Ovary (tissue), 7 donors: ENCODE measurements at regions not wholly inside any gene's neighbourhood (a gene's known extent, or its start where the extent isn't known, plus 50 kb on each side); places are given as distances from the start of the nearest gene placed in this dataset.

Experiments used
- DNase-seq, 5 donors: peaks; one replicate each; pipeline ENCODE4 v3.0.0-alpha.2; 2019 to 2020
- H3K27ac ChIP-seq, 2 donors: fragments of 200-600 bp; one replicate each; pipeline versions ENCODE4 v1.5.1 to v1.8.0; 2019 to 2022
- H3K27me3 ChIP-seq: fragments of 200-600 bp; one replicate; pipeline ENCODE4 v1.8.0; 2022
- H3K36me3 ChIP-seq: fragments of 200-600 bp; sonication (generic); one replicate; pipeline ENCODE4 v1.5.1; 2019
- H3K4me1 ChIP-seq: one replicate; pipeline ENCODE4 v1.8.1; 2013; ENCODE audit warnings: mild to moderate bottlenecking, moderate library complexity; ENCODE audit not compliant: insufficient read depth
- H3K4me3 ChIP-seq: fragments of 200-600 bp; sonication (generic); one replicate; pipeline ENCODE4 v1.5.1; 2017
- H3K9me3 ChIP-seq, 2 donors: fragments of 200-600 bp in 1 of 2; sonication (generic) in 1 of 2; one replicate each; pipeline versions ENCODE4 v1.5.1 to v1.8.1; 2013 to 2019; ENCODE audit warnings: mild to moderate bottlenecking in 1 of 2, moderate library complexity in 1 of 2
- CTCF ChIP-seq, 3 donors: fragments of 450-650 bp in 2 of 3; fragments of 200-600 bp in 1 of 3; IDR thresholded peaks; one replicate each; pipeline versions ENCODE4 v1.5.1 to v1.8.0; 2016 to 2022; ENCODE audit warnings: antibody characterized with exemption in 3 of 3, mild to moderate bottlenecking in 1 of 3
- EP300 ChIP-seq: sonication (generic); formaldehyde crosslinking; IDR thresholded peaks from one replicate; pipeline ENCODE4 v1.6.1; 2017; ENCODE audit warnings: antibody characterized with exemption
- POLR2A ChIP-seq: fragments of 450-650 bp; IDR thresholded peaks from one replicate; pipeline ENCODE4 v1.6.1; 2017; ENCODE audit warnings: antibody characterized with exemption, mild to moderate bottlenecking, moderate library complexity
- WGBS, 3 donors: extraction: QIAGEN DNeasy Blood & Tissue Kit in 1 of 3; methylation state at CpG; one replicate each; pipeline versions ENCODE4 v1.1.5 to v1.1.7; 2013 to 2017; 5-methylcytosine and 5-hydroxymethylcytosine counted together
- intact Hi-C, 4 donors: fragments of 100-400 bp; cut with DNase I; formaldehyde crosslinking; loops; one replicate each; pipeline versions ENCODE4 v1.11.0 to v1.15.1; 2022 to 2023
- donor health status: DM: no; HTN: no; CAD: no; lungs with moderate emphysema.
- donor health status: DM: no; HTN: no; CAD: no.
- donor health status: Bipolar disorder and iron deficiency.
- donor health status: DM: no; HTN: no; CAD: no.
- donor health status: DM: yes; HTN: yes; CAD: no.

DNA sequence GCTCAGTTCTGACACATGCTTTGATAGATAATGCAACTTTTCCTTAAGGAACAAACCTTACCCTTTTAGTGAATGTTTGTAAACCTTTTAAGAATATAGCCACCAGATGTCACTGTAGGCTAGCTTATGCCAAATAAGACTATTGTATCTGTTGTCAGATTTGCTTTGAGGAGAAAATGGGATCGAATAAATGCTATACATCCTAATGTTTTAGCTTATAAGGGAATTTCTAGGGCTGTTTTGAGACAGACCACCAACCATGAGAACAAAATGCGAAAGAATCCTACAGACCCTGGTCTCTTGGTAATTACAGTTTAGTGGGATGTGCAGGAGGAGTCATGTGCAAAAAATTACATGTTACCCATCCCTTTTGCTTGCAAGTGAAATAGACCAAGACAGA is 127.6 kb upstream of the NMUR2 start:
- intact Hi-C loops: loop anchor here (10.0 kb wide), 1 partner anchor 1432 kb away; no protein-coding TSS in a partner anchor
- no peak for DNase-seq
- H3K4me1 ChIP-seq: no peaks in the 10 kb centered on the region
- H3K36me3 ChIP-seq: no peaks in the 10 kb centered on the region
- TF ChIP-seq CTCF (IDR thresholded peaks at IDR 0.05): peak in 1 of 3 donors; percentile 24
- TF ChIP-seq EP300: no peak
- H3K9me3 ChIP-seq: no peaks in the 10 kb centered on the region
- WGBS, 3 donors: 27 to 36% (median 34%) methylated on average over 2 of the region's 2 CpGs
- H3K4me3 ChIP-seq: no peak overlapping the region
- H3K27me3 ChIP-seq: no peaks in the 10 kb centered on the region
- no peak overlapping the region for H3K27ac ChIP-seq

GRCh38 chr5:152534641-152535040 is 129.6 kb upstream of the NMUR2 start:
- Histone ChIP-seq H3K27me3 (no peaks in the 10 kb centered on the region), H3K36me3 (no peaks in the 10 kb centered on the region), H3K9me3 (no peaks in the 10 kb centered on the region), H3K27ac (no peak overlapping the region), H3K4me3 (no peak overlapping the region), H3K4me1 (no peaks in the 10 kb centered on the region)
- TF ChIP-seq CTCF (IDR thresholded peaks at IDR 0.05) (no peak), POLR2A (no peak), EP300 (no peak)
- no peak for DNase-seq
- intact Hi-C loops: loop anchor here (10.0 kb wide), 1 partner anchor 1430 kb away; no protein-coding TSS in a partner anchor
- 6 to 19% (median 13%) methylated on average over 1 of the region's 1 CpG for WGBS, 3 donors

- H3K9me3 ChIP-seq: no peaks in the 10 kb centered on the region
- no peak overlapping the region for H3K27ac ChIP-seq
- no peak for TF ChIP-seq CTCF (IDR thresholded peaks at IDR 0.05)
- TF ChIP-seq EP300: no peak
- TF ChIP-seq POLR2A: no peak
- H3K4me3 ChIP-seq: no peak overlapping the region
- intact Hi-C loops: no loop called here
- H3K27me3 ChIP-seq: no peaks in the 10 kb centered on the region
- WGBS, 3 donors: 1 to 3% (median 1%) methylated on average over 3 of the region's 3 CpGs
- no peak for DNase-seq
- no peaks in the 10 kb centered on the region for H3K4me1 ChIP-seq
- H3K36me3 ChIP-seq: no peaks in the 10 kb centered on the region
Measured at GRCh38 chr5:152542741-152543140, 137.7 kb upstream of the NMUR2 start.

DNA sequence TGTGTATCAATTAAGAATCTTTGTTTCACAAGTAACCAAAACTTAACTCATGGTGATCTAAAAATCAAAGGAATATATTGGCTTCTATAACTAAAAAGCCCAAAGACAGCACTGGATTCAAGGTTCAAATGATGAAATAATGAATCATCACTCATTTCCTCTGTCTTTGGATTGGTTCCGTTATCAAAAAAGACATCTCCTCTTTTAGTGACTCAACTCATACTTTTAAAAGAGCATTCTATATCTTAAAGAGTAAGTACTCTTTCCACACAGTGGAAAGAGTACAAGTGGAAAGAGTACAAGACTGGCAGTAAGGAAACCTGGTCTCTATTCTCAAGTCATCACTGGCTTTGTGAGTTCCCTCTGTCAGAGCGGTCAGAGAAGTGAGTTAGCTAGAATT is 141.4 kb upstream of the NMUR2 start:
- WGBS, 3 donors: 84 to 85% (median 85%) methylated on average over 2 of the region's 2 CpGs
- Histone ChIP-seq H3K4me3 (no peak overlapping the region), H3K9me3 (no peaks in the 10 kb centered on the region), H3K27me3 (no peaks in the 10 kb centered on the region), H3K27ac (no peak overlapping the region), H3K4me1 (no peaks in the 10 kb centered on the region), H3K36me3 (no peaks in the 10 kb centered on the region)
- intact Hi-C loops: no loop called here
- DNase-seq: no peak
- TF ChIP-seq POLR2A: no peak
- TF ChIP-seq EP300: no peak
- TF ChIP-seq CTCF (IDR thresholded peaks at IDR 0.05): no peak

DNA sequence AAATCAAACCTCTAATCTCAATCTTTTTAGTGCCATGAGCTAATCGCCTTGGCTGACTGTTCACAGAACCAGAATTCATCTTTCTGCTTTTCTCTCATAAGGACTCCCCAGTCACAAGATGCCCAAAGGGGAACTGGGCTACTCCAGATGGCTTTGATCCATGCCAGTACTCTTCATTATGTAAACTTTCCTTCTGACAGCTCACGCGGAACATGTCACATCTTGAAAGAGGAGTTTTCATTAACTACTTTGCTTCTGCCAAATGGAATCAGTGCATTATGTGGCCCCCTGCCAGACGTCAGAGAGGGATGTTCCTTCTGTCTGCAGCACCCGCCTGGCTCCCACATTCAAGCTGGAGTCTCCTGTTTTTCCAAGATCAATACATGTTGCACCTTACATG is 142.1 kb upstream of the NMUR2 start:
- 50 to 56% (median 55%) methylated on average over 5 of the region's 5 CpGs for WGBS, 3 donors
- no peak overlapping the region for H3K27ac ChIP-seq
- H3K4me1 ChIP-seq: no peaks in the 10 kb centered on the region
- no peak for DNase-seq
- intact Hi-C loops: no loop called here
- H3K36me3 ChIP-seq: no peaks in the 10 kb centered on the region
- H3K4me3 ChIP-seq: no peak overlapping the region
- TF ChIP-seq POLR2A (no peak), EP300 (no peak), CTCF (IDR thresholded peaks at IDR 0.05) (no peak)
- H3K27me3 ChIP-seq: no peaks in the 10 kb centered on the region
- no peaks in the 10 kb centered on the region for H3K9me3 ChIP-seq
